Activated naive CD4-positive, alpha-beta T cell treated with anti-CD3 and anti-CD28 coated beads, Interleukin-2, amount 50 U/mL, for 24 hours (primary cell): ENCODE measurements at regions not wholly inside any gene's neighbourhood (a gene's known extent, or its start where the extent isn't known, plus 50 kb on each side); places are given as distances from the start of the nearest gene placed in this dataset.

Source experiments
- H3K27ac Mint-ChIP-seq: one replicate; pipeline ENCODE4 v1.8.0; 2021; ENCODE audit warnings: mild to moderate bottlenecking, mixed read lengths
- H3K27me3 Mint-ChIP-seq: one replicate; pipeline ENCODE4 v1.8.0; 2021; ENCODE audit warnings: mixed read lengths
- H3K36me3 Mint-ChIP-seq: one replicate; pipeline ENCODE4 v1.8.0; 2021; ENCODE audit warnings: mixed read lengths
- H3K4me1 Mint-ChIP-seq: one replicate; pipeline ENCODE4 v1.8.0; 2021; ENCODE audit warnings: mixed read lengths
- H3K4me3 Mint-ChIP-seq: one replicate; pipeline ENCODE4 v1.8.0; 2021; ENCODE audit warnings: mild to moderate bottlenecking, mixed read lengths
- H3K9me3 Mint-ChIP-seq: one replicate; pipeline ENCODE4 v1.8.0; 2021; ENCODE audit warnings: mixed read lengths

DNA sequence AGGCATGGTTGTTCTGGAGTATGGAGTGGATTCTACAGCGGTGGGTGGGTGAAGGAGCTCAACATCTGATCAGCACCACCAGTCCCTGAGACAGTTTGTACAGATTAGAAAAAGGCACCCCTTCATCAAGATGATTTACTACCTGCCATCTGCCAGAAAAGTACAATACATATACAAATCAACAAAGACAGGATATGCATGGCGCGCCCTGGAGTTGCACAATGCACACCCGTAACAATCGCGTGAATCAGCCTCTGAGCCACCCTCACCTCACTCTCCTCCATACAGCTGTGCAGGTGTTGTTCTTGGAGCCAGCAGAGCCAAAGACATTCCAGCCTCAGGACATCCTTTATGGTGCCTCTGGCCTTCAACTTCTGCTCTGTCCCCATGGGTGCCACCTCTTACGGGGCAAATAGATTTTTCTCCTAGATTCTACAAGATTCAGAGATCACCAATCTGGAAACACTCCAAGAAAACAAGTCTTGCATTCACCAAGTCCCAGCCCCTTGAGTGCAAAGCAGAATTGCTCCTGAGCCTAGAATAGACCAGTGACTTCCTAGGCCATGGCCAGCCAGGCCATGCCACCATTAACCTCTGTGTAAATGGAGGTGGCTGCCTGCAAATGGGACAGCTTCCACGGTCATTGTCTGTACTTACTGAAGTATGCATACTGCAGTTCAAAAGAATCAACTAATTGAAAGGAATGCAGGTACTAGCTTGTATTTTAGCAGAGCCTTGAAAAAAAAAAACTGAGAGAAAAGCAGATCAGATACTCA is 490.9 kb downstream of the SOX6 start:
- Mint-ChIP-seq H3K27me3 (no peaks in the 10 kb centered on the region), H3K9me3 (no peaks in the 10 kb centered on the region), H3K4me3 (no peak overlapping the region), H3K36me3 (no peaks in the 10 kb centered on the region), H3K4me1 (no peaks in the 10 kb centered on the region), H3K27ac (no peak overlapping the region)

DNA sequence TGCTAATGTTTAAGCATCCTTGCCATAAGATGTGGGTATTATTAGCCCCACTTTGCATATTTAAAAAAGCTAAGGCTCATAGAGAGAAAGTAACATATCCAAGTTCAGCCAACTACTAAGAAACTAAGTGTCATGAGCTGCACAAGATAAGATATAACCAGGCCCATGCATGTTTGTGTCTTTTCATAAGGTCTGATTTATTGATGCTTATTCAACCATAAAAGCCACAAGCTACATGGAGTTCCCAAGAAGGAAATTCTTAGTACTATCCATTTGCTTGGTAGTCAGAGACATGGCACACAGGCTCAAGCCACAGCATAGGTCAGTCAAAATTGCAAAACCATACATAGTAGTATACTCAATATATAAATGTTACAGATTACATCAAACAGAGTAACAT is 488.5 kb downstream of the SOX6 start:
- Mint-ChIP-seq H3K27ac (no peak overlapping the region), H3K27me3 (no peaks in the 10 kb centered on the region), H3K36me3 (no peaks in the 10 kb centered on the region), H3K4me1 (no peaks in the 10 kb centered on the region), H3K4me3 (no peak overlapping the region), H3K9me3 (no peaks in the 10 kb centered on the region)

DNA sequence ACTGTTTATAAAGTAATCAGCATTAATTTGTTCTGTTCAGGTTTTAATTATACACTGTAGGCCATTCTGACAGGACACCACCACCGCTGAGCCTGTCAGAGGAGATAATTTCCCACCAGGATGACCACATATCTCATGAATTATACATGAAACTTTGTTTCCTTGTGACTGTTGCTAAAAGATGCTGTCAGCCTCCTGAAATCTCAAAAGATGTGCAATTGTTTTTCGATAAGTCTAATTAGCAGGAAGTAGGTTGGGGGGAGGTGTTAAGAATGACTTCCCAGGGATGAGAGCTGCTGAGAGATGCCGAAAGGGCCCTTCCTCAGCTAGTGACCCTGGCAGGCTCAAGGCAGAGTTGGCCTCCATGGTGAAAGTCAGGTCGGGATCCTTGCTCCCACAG is 485.4 kb downstream of the SOX6 start:
- Mint-ChIP-seq H3K27me3 (peaks cover 3% of the 10 kb centered on the region), H3K27ac (no peak overlapping the region), H3K36me3 (no peaks in the 10 kb centered on the region), H3K4me1 (no peaks in the 10 kb centered on the region), H3K9me3 (no peaks in the 10 kb centered on the region), H3K4me3 (no peak overlapping the region)

DNA sequence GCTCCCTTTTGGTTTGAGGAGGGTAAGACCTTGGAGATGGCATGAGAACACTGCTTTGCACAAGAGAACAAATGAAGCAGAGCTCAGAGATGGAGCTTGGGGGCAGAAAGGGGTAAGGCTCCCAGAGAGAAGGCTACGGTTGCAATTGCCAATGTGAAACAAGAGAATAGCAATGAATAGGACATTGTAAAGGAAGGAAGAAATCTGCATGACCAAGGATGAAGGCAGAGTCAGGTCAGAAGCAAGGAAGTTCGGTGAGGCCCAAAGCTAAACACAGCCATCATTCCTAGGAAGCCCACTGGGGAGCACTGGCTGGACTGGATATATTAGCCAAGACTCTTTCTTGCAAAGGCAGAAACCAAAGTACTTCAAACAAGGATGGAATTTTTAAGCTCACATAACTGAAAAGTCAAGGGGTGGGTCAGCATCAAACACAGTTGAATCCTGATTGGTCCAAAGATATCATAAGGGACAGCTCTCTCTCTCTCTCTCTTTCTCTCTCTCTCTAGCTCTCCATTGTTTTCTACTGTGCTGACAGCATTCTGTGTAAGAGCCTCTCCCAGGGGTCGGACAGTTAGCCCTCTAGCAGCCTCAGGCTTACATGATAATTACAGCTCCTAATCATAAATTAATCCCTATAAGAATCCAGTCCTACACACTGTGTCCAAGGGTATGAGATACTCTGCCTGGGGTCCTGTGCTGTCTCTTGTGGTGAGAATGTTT is 484.3 kb downstream of the SOX6 start:
- no peak overlapping the region for H3K4me3 Mint-ChIP-seq
- no peaks in the 10 kb centered on the region for H3K36me3 Mint-ChIP-seq
- H3K9me3 Mint-ChIP-seq = no peaks in the 10 kb centered on the region
- no peak overlapping the region for H3K27ac Mint-ChIP-seq
- H3K4me1 Mint-ChIP-seq = no peaks in the 10 kb centered on the region
- peaks cover 3% of the 10 kb centered on the region for H3K27me3 Mint-ChIP-seq

DNA sequence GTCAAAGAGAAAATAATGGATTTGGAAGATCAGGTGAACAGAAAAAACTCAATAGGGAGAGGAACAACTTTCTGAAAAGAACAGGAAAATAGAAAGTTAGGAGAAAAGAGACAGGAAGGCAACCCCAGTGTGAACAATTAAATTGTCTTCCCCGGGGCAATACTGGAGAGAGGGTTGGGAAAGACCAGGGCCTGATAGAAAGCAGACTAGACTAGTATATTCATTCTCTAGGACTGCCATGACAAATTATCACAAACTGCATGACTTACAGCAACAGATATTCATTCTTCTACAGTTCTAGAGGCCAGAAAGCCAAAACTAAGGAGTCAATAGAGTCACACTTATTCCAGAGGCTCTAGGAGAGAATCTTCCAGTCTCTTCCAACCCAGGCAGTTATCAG is 482.8 kb downstream of the SOX6 start:
- Mint-ChIP-seq H3K9me3 (peaks cover 1% of the 10 kb centered on the region), H3K27me3 (peaks cover 3% of the 10 kb centered on the region), H3K4me1 (no peaks in the 10 kb centered on the region), H3K4me3 (no peak overlapping the region), H3K27ac (peak overlapping the region; percentile 14), H3K36me3 (no peaks in the 10 kb centered on the region)

DNA sequence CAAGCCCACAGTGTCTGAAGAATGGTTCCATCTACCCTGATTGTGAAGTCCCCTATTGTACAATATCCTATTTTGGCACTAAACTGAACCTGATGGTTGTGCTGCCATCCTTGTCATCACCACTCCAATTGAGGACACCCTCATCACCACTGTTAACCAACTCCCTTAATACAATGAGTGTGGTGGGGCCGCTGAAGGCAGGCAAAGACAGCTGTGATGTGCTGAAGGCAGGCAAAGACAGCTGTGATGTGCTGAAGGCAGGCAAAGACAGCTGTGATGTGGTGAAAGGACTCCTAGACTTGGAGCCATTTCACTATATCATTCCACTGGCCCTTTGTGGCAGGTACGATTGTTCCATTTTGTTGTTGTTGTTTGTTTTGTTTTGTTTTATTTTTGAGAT is 481.6 kb downstream of the SOX6 start:
- Mint-ChIP-seq H3K27ac (no peak overlapping the region), H3K4me1 (no peaks in the 10 kb centered on the region), H3K36me3 (no peaks in the 10 kb centered on the region), H3K9me3 (peaks cover 4% of the 10 kb centered on the region), H3K27me3 (peaks cover 3% of the 10 kb centered on the region), H3K4me3 (no peak overlapping the region)

DNA sequence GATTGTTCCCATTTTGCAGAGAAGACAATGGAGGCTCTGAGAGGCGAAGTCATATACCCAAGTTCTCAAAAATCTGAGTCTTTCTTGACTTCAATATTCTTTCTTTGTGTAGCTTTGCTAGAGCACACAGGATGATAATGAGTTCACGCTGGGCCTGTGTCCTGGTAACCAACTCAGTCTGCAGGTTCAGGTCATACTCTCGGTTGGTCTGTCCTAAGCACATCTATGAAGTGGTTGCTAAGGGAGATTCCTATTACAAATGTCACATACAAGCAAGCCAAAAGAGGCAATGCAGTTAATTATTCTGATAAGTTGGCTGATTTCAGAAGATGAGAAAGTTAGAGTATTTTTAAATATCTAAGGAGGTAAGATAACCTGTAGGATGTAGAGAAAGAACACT is 481.0 kb downstream of the SOX6 start:
- Mint-ChIP-seq H3K4me1 (no peaks in the 10 kb centered on the region), H3K27me3 (peaks cover 3% of the 10 kb centered on the region), H3K27ac (no peak overlapping the region), H3K4me3 (no peak overlapping the region), H3K36me3 (no peaks in the 10 kb centered on the region), H3K9me3 (peaks cover 4% of the 10 kb centered on the region)

DNA sequence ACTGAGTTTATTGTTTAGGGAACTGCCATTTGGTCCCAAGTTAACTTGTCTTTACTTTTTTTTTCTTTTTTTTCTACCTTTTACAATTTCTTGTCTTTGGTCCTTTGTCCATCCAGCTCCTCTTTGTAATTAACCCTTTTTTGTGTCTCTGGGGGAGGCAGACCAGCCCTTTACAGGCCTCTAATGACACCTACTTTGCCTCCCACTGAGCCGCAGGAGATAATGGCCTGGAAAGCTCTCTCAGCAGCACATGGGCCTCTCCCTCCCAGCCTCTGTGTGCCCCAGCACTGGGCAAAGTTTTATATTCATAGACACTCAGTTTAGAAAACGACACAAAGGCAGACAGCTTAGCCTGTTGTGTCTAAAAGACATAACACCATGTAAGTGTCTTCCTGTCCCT is 480.4 kb downstream of the SOX6 start:
- no peak overlapping the region for H3K27ac Mint-ChIP-seq
- no peaks in the 10 kb centered on the region for H3K36me3 Mint-ChIP-seq
- no peak overlapping the region for H3K4me3 Mint-ChIP-seq
- H3K27me3 Mint-ChIP-seq = peaks cover 5% of the 10 kb centered on the region
- no peaks in the 10 kb centered on the region for H3K4me1 Mint-ChIP-seq
- peaks cover 4% of the 10 kb centered on the region for H3K9me3 Mint-ChIP-seq

DNA sequence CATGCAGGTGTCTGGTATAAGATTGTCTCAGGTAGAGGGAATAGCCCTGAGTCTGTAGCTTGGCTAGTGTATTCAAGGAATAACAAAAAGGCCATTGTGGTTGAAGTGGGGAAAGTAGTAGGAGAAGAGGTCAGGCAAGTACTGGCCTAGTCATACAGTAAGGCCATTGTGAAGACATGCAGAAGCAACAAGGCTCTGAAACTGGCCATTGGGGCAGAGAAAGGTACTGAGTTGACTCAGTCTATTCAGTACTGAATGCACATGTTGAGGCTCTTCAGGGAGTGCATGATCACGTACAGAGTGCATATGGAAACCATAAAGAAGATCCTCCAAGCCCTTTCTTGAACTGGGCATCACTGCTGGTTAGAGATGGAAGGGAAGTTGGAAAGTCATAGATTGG is 477.6 kb downstream of the SOX6 start:
- no peaks in the 10 kb centered on the region for H3K36me3 Mint-ChIP-seq
- no peaks in the 10 kb centered on the region for H3K4me1 Mint-ChIP-seq
- peaks cover 3% of the 10 kb centered on the region for H3K27me3 Mint-ChIP-seq
- H3K27ac Mint-ChIP-seq = no peak overlapping the region
- H3K4me3 Mint-ChIP-seq = no peak overlapping the region
- peaks cover 4% of the 10 kb centered on the region for H3K9me3 Mint-ChIP-seq

DNA sequence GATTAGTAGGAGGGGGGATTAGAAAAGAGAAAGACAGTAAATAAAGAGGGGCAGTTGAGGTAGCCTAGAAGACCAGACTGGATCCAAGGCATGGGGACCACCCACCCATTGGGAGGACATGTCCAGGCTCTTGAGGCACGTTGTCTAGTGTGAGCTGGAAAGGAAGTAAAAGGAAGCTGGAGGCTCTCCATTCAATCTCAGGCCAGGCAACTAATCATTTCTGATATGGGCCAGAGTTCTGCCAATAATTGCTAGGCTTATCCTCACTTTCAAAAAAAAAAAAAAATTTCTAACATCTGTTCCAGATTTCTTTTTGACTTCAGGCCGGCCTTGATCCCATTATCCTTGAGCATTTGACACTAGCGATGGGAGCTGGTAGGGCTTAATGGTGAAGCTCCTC is 476.1 kb downstream of the SOX6 start:
- H3K9me3 Mint-ChIP-seq = peaks cover 4% of the 10 kb centered on the region
- H3K4me3 Mint-ChIP-seq = no peak overlapping the region
- H3K27ac Mint-ChIP-seq = no peak overlapping the region
- H3K36me3 Mint-ChIP-seq = no peaks in the 10 kb centered on the region
- H3K27me3 Mint-ChIP-seq = peaks cover 3% of the 10 kb centered on the region
- H3K4me1 Mint-ChIP-seq = no peaks in the 10 kb centered on the region

DNA sequence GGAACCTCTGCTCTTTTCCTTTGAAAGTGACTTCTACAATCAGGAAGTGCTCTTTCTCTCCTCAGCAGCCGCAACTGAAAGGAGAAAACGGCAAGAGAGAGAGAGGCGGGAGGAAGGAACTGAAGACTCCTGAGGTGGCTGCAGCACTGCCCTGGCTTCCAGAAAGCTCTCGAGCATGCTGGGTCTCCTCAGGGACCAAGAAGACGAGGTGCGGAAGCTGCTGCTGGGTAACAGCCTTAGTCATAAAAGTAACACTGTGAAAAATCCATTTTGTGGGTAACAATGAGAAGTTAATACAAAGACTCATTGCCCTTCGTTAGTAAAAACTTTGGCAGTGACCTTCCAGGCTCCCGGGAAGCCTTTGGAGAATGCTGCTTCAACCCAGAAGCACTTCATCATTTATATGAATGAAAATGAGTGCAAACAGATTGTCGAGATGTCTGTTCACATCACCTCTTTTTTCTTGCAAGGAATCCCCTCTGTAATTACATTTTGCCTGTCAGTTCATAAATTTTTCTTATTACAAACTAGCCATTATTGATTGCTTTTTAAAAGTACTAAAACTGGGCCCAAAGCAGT is 473.4 kb downstream of the SOX6 start:
- Mint-ChIP-seq H3K27me3 (peaks cover 2% of the 10 kb centered on the region), H3K4me3 (no peak overlapping the region), H3K9me3 (peaks cover 4% of the 10 kb centered on the region), H3K36me3 (no peaks in the 10 kb centered on the region), H3K27ac (no peak overlapping the region), H3K4me1 (no peaks in the 10 kb centered on the region)

DNA sequence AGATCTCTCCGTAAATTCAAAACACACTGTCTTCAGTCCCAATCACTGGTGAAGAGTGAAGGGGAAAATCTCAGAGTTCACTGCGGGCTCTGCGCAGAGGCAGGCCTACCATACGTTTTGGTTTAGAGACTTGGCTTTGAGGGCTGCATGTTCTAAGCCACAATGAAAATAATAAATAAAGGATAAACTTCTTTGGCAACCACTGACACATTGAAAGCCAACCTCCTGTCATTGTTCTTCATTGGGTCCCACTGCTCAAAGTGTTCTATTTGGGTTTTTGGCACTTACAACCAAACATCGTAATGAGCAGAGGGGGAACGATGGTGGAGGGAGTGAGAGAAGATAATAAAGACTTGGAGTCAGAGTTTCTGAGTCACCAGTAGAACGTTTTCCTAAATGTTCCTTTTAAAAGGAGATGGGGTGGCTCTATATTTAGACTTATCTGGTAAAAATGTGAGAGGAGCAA is 472.9 kb downstream of the SOX6 start:
- Mint-ChIP-seq H3K27me3 (peaks cover 2% of the 10 kb centered on the region), H3K4me3 (no peak overlapping the region), H3K9me3 (peaks cover 2% of the 10 kb centered on the region), H3K27ac (no peak overlapping the region), H3K4me1 (no peaks in the 10 kb centered on the region), H3K36me3 (no peaks in the 10 kb centered on the region)

DNA sequence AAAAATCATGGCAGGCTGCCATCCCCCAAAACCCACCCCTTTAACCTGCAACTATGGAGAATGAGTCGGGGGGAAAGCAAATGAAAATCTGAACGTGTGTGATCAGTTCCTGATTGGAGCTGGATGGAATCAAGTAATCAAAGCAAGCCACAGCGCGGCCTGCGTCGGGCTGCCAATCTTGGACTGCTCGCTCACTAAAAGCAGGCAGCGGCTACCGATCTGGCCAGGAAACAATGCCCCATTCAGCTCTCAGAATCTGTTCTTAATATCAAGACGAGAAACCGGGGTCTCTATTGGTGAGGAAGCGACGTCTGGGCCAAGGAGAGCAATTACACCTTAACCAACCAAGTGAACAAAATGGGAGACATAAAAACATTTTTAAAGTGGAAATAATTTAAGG is 472.2 kb downstream of the SOX6 start:
- no peak overlapping the region for H3K27ac Mint-ChIP-seq
- no peaks in the 10 kb centered on the region for H3K36me3 Mint-ChIP-seq
- no peak overlapping the region for H3K4me3 Mint-ChIP-seq
- H3K4me1 Mint-ChIP-seq = no peaks in the 10 kb centered on the region
- no peaks in the 10 kb centered on the region for H3K9me3 Mint-ChIP-seq
- peaks cover 2% of the 10 kb centered on the region for H3K27me3 Mint-ChIP-seq

DNA sequence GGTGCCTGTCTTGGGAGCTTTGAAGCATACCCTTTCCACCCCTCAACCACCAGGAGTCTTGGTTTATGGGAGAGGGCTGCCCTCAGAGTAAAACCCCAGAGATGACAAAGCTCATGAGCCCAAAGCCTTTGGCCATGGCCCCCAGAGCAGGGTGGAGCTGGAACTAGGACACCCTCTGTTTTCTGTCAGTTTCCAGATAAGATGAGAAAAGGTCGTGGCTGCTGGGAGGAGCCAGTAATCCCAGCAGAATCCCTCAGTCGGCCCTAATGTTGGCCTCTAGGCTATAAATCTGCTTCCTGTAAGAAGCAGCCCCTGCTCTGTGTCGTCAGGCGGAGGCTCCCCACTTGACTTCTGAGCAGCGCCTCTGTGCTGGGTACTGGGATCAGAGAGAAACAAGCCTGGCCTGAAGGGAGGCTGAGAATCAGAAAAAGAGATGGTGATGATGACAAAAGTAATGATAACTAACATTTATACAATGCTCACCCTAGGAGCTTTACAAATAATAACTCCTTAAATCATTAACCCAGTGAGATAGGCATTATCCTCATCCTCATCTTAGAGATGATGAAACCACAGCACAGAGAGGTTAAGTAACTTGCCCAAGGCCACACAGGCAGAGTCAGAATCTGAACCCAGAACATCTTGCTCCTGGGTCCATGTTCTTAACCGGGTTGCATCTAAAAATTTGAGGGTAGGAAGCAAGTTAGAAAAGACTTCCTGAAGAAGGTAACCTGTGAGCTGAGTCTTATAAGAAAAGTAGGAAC is 471.4 kb downstream of the SOX6 start:
- Mint-ChIP-seq H3K27ac (no peak overlapping the region), H3K9me3 (no peaks in the 10 kb centered on the region), H3K4me1 (no peaks in the 10 kb centered on the region), H3K36me3 (no peaks in the 10 kb centered on the region), H3K27me3 (peaks cover 2% of the 10 kb centered on the region), H3K4me3 (no peak overlapping the region)

DNA sequence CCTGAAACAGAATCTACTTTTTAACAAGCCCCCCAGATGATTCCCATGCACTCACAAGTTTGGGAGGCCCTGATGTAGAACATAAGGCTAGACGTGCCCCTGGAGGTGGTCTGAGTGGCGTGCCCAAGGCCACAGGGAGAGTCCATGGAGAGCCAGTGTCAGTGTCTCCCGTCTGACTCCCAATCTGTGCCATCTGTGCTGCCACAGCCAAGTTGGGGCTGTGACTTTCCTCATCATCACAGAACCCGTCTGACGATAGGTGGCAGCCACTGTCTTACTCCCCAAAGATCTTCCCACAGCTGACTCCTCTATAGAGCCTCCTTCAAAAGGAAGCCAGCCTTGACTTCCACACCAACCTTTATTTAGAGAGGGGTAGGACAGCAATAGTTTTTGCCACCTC is 470.5 kb downstream of the SOX6 start:
- Mint-ChIP-seq H3K9me3 (no peaks in the 10 kb centered on the region), H3K4me1 (no peaks in the 10 kb centered on the region), H3K27me3 (peaks cover under 1% of the 10 kb centered on the region), H3K4me3 (no peak overlapping the region), H3K27ac (no peak overlapping the region), H3K36me3 (no peaks in the 10 kb centered on the region)

DNA sequence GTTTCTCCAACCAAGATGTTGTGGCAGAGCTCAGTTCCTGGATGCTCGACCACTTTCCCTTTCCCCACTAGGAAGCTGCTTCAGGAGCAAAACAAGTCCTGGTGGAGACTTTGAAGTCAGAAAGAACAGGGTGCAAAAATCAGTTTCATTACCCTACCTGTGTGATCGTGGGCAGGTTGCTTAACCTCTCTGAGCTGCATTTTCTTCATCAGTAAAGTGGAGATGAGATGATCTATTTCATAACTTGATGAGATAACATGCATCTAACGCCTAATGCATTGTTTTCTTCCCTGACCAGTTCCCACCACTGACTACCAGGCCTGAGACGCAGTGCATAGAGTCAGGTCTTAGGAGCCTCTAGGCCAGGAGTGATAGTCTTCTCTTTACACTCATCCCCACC is 470.0 kb downstream of the SOX6 start:
- Mint-ChIP-seq H3K36me3 (no peaks in the 10 kb centered on the region), H3K27me3 (no peaks in the 10 kb centered on the region), H3K4me3 (no peak overlapping the region), H3K4me1 (no peaks in the 10 kb centered on the region), H3K9me3 (no peaks in the 10 kb centered on the region), H3K27ac (no peak overlapping the region)
